Osteoblast (primary cell): ENCODE measurements at regions not wholly inside any gene's neighbourhood (a gene's known extent, or its start where the extent isn't known, plus 50 kb on each side); places are given as distances from the start of the nearest gene placed in this dataset.

ENCODE experiments used
- DNase-seq: peaks from one replicate; pipeline ENCODE4 v3.0.0; 2011; ENCODE audit warnings: low spot score, mixed read lengths; ENCODE audit not compliant: insufficient read length; ENCODE audit errors: missing footprints
- H2AFZ ChIP-seq: 2 replicates; pipeline ENCODE4 v1.6.0; 2011; ENCODE audit warnings: mild to moderate bottlenecking, low read length
- H3K27ac ChIP-seq: 2 replicates; pipeline ENCODE4 v1.5.1; 2011; ENCODE audit warnings: mild to moderate bottlenecking, low read depth, low read length, moderate library complexity
- H3K27me3 ChIP-seq: 2 replicates; pipeline ENCODE4 v1.6.0; 2012; ENCODE audit warnings: mild to moderate bottlenecking, control low read depth, inconsistent platforms, low read length, moderate library complexity; ENCODE audit not compliant: insufficient read depth
- H3K36me3 ChIP-seq: 2 replicates; pipeline ENCODE4 v1.5.1; 2011; ENCODE audit warnings: mild to moderate bottlenecking, low read length, control low read depth, moderate library complexity; ENCODE audit not compliant: insufficient read depth
- H3K4me1 ChIP-seq: 2 replicates; pipeline ENCODE4 v1.5.1; 2011; ENCODE audit warnings: mild to moderate bottlenecking, low read length, control low read depth, moderate library complexity; ENCODE audit not compliant: insufficient read depth
- H3K4me2 ChIP-seq: 2 replicates; pipeline ENCODE4 v1.6.0; 2011; ENCODE audit warnings: mild to moderate bottlenecking, low read length; ENCODE audit not compliant: insufficient read depth
- H3K4me3 ChIP-seq: fragments of 200-600 bp; sonication (generic); 3 replicates; pipeline ENCODE4 v1.5.1; 2012; ENCODE audit warnings: mild to moderate bottlenecking, low read length, inconsistent platforms; ENCODE audit not compliant: insufficient read depth
- H3K79me2 ChIP-seq: 2 replicates; pipeline ENCODE4 v1.6.0; 2012; ENCODE audit warnings: mild to moderate bottlenecking, low read length, control low read depth, inconsistent platforms; ENCODE audit not compliant: insufficient read depth
- H3K9me3 ChIP-seq: 2 replicates; pipeline ENCODE4 v1.5.1; 2011; ENCODE audit warnings: low read depth, low read length, control low read depth
- H4K20me1 ChIP-seq: 2 replicates; pipeline ENCODE4 v1.6.0; 2012; ENCODE audit warnings: mild to moderate bottlenecking, low read length, control low read depth; ENCODE audit not compliant: insufficient read depth
- CTCF ChIP-seq: IDR thresholded peaks from 2 replicates; pipeline ENCODE4 v1.5.1; 2011; ENCODE audit warnings: mild to moderate bottlenecking, low read depth, low read length, moderate library complexity; ENCODE audit errors: extremely low read depth

DNA sequence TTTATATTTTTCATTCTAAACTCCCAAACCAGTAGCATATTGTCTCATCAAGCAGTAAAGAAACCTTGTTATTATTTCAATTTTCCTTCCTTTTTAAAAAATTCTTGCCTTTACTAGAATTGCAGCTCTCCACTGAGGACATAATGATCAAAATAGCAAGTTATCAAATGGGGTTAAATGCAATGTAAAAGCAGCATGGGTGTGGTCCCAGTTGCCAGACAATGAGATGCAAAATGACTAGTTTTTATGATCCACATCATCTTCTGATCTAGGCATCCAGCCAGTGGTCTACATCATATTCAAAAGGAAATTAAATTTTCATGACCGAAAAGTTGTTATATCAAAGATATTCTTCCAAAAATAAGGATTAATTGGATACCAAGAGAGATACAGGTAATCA lies 427.9 kb upstream of the SMIM31 start:
- H3K4me3 ChIP-seq: no peak overlapping the region
- no peaks in the 10 kb centered on the region for H3K79me2 ChIP-seq
- H3K36me3 ChIP-seq: no peaks in the 10 kb centered on the region
- no peak for TF ChIP-seq CTCF
- no peak overlapping the region for H3K27ac ChIP-seq
- H3K4me2 ChIP-seq: no peak overlapping the region
- H3K4me1 ChIP-seq: no peaks in the 10 kb centered on the region
- no peak for DNase-seq
- no peaks in the 10 kb centered on the region for H3K9me3 ChIP-seq
- H4K20me1 ChIP-seq: no peaks in the 10 kb centered on the region
- no peak overlapping the region for H2AFZ ChIP-seq
- no peaks in the 10 kb centered on the region for H3K27me3 ChIP-seq

GRCh38 chr4:164337219-164337944 lies 416.5 kb upstream of the SMIM31 start:
- no peaks in the 10 kb centered on the region for H3K27me3 ChIP-seq
- H3K36me3 ChIP-seq: no peaks in the 10 kb centered on the region
- no peaks in the 10 kb centered on the region for H3K4me1 ChIP-seq
- H3K79me2 ChIP-seq: no peaks in the 10 kb centered on the region
- no peak overlapping the region for H3K4me3 ChIP-seq
- H3K27ac ChIP-seq: no peak overlapping the region
- H3K4me2 ChIP-seq: no peak overlapping the region
- no peak overlapping the region for H2AFZ ChIP-seq
- H4K20me1 ChIP-seq: no peaks in the 10 kb centered on the region
- no peak for TF ChIP-seq CTCF
- DNase-seq: no peak
- no peaks in the 10 kb centered on the region for H3K9me3 ChIP-seq

- no peak overlapping the region for H2AFZ ChIP-seq
- no peaks in the 10 kb centered on the region for H3K36me3 ChIP-seq
- no peaks in the 10 kb centered on the region for H3K79me2 ChIP-seq
- no peaks in the 10 kb centered on the region for H3K27me3 ChIP-seq
- H3K9me3 ChIP-seq: no peaks in the 10 kb centered on the region
- DNase-seq: no peak
- H3K4me3 ChIP-seq: no peak overlapping the region
- H3K4me1 ChIP-seq: no peaks in the 10 kb centered on the region
- no peaks in the 10 kb centered on the region for H4K20me1 ChIP-seq
- TF ChIP-seq CTCF: no peak
- H3K27ac ChIP-seq: no peak overlapping the region
- H3K4me2 ChIP-seq: no peak overlapping the region
Measured at GRCh38 chr4:164343472-164343976, 410.4 kb upstream of the SMIM31 start.

- H3K27ac ChIP-seq: no peak overlapping the region
- no peaks in the 10 kb centered on the region for H3K79me2 ChIP-seq
- no peaks in the 10 kb centered on the region for H3K9me3 ChIP-seq
- no peak overlapping the region for H3K4me3 ChIP-seq
- TF ChIP-seq CTCF: no peak
- no peaks in the 10 kb centered on the region for H3K27me3 ChIP-seq
- H4K20me1 ChIP-seq: no peaks in the 10 kb centered on the region
- H3K4me1 ChIP-seq: no peaks in the 10 kb centered on the region
- H2AFZ ChIP-seq: no peak overlapping the region
- no peak for DNase-seq
- H3K4me2 ChIP-seq: no peak overlapping the region
- no peaks in the 10 kb centered on the region for H3K36me3 ChIP-seq
Measured at GRCh38 chr4:164345756-164346155, 408.2 kb upstream of the SMIM31 start.
